Esophagus (tissue), 2 donors: ENCODE measurements at regions not wholly inside any gene's neighbourhood (a gene's known extent, or its start where the extent isn't known, plus 50 kb on each side); places are given as distances from the start of the nearest gene placed in this dataset.

Experiments
- H3K27ac ChIP-seq, 2 donors: one replicate each; pipeline ENCODE4 v1.5.1; 2013; ENCODE audit warnings: low read depth in 2 of 2, mild to moderate bottlenecking in 2 of 2, inconsistent platforms in 1 of 2, low read length in 1 of 2, moderate library complexity in 1 of 2
- H3K27me3 ChIP-seq, 2 donors: one replicate each; pipeline ENCODE4 v1.6.1; 2013; ENCODE audit warnings: low read length in 2 of 2, control low read depth in 1 of 2, mild to moderate bottlenecking in 1 of 2; ENCODE audit not compliant: insufficient read depth in 2 of 2, control insufficient read depth in 1 of 2
- H3K36me3 ChIP-seq, 2 donors: one replicate each; pipeline ENCODE4 v1.6.1; 2013; ENCODE audit warnings: low read length in 1 of 2; ENCODE audit not compliant: control insufficient read depth in 2 of 2, insufficient read depth in 2 of 2
- H3K4me1 ChIP-seq, 2 donors: one replicate each; pipeline ENCODE4 v1.6.1; 2013; ENCODE audit warnings: low read length in 1 of 2; ENCODE audit not compliant: control insufficient read depth in 2 of 2, insufficient read depth in 2 of 2
- H3K4me3 ChIP-seq, 2 donors: one replicate each; pipeline ENCODE4 v1.5.1; 2013; ENCODE audit warnings: low read length in 2 of 2, mild to moderate bottlenecking in 2 of 2, low read depth in 1 of 2, moderate library complexity in 1 of 2
- H3K9me3 ChIP-seq, 2 donors: one replicate each; pipeline ENCODE4 v1.6.1; 2013; ENCODE audit warnings: mild to moderate bottlenecking in 2 of 2, low read depth in 1 of 2, low read length in 1 of 2, moderate library complexity in 1 of 2; ENCODE audit not compliant: control insufficient read depth in 2 of 2, insufficient read depth in 1 of 2
- WGBS, 2 donors: extraction: QIAGEN DNeasy Blood & Tissue Kit; methylation state at CpG; one replicate each; pipeline ENCODE4 v1.1.7; 2013; 5-methylcytosine and 5-hydroxymethylcytosine counted together
- donor health status: healthy with polysubstance abuse.
- donor health status: Bipolar disorder and iron deficiency.

DNA sequence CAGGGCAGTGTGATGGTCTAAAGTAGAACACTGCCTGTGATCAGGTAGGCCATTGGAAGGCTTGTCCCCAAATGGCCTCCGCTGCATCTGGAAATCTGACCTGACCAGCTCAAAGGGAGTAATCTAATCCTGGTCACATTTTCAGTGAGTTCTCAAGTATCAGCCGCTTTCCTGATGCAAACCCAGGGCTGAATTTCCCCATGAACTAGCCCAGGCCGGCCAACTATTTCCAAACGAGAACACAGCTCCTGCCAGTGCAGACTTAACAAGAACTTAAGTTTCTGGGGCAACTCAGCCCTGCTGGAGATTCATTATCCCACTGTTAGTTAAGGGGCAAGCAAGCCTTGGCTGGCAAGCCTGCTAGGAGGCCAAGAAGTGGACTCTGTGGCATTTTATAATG, 59.6 kb upstream of the FAM180A start:
- no peaks in the 10 kb centered on the region for H3K27me3 ChIP-seq
- H3K4me1 ChIP-seq: no peaks in the 10 kb centered on the region
- no peaks in the 10 kb centered on the region for H3K9me3 ChIP-seq
- no peaks in the 10 kb centered on the region for H3K36me3 ChIP-seq
- 90 to 92% methylated on average over 4 of the region's 4 CpGs for WGBS, 2 donors
- H3K27ac ChIP-seq: no peak overlapping the region
- no peak overlapping the region for H3K4me3 ChIP-seq

DNA sequence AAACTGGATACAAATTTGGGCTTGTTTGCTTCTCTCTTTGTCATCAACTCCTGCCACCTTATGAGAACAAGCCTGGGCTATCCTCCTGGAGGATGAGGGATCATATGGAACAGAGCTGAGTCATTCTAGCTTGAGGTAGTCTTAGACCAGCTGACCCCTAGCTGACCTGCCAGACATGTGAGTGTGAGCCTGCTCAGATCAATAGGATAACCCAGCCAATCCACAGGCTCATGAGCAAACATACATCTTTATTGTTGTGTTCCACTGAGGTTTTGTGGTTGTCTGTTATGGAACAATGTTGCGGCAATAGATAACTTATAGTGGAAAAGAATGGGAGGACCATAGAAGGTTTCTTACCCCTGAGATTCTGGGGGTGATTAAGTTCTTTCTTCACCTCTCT, 54.5 kb upstream of the FAM180A start:
- H3K36me3 ChIP-seq: no peaks in the 10 kb centered on the region
- H3K9me3 ChIP-seq: no peaks in the 10 kb centered on the region
- H3K27me3 ChIP-seq: no peaks in the 10 kb centered on the region
- 76 to 89% methylated on average over 1 of the region's 1 CpG for WGBS, 2 donors
- H3K27ac ChIP-seq: peak overlapping the region in 1 of 2 donors; percentile 16
- peaks cover 0 to 6% of the 10 kb centered on the region in 2 donors for H3K4me1 ChIP-seq
- H3K4me3 ChIP-seq: no peak overlapping the region

DNA sequence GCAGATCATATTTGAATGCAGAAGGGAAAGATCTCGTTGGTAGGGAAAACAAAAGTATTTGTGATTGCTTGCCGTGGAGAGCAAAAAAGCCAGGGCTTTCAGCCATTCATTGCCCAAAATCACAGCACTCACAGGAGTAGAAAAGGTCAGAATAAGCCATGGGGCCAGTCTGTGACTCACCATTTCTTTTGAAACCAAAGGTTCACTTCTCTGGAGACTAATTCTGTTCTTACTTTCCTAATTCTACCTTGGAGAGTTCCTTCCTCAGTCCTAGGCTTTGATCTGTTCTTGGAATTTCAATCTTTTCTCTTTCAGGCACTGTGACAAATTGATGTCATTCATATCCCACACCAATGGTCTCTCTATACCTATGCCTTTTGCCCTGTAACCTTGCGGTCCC, 54.1 kb upstream of the FAM180A start:
- H3K4me3 ChIP-seq: no peak overlapping the region
- no peaks in the 10 kb centered on the region for H3K9me3 ChIP-seq
- WGBS, 2 donors: 71 to 76% methylated on average over 3 of the region's 3 CpGs
- no peaks in the 10 kb centered on the region for H3K27me3 ChIP-seq
- no peaks in the 10 kb centered on the region for H3K36me3 ChIP-seq
- peaks cover 0 to 6% of the 10 kb centered on the region in 2 donors for H3K4me1 ChIP-seq
- H3K27ac ChIP-seq: peak overlapping the region in 1 of 2 donors; percentile 16

DNA sequence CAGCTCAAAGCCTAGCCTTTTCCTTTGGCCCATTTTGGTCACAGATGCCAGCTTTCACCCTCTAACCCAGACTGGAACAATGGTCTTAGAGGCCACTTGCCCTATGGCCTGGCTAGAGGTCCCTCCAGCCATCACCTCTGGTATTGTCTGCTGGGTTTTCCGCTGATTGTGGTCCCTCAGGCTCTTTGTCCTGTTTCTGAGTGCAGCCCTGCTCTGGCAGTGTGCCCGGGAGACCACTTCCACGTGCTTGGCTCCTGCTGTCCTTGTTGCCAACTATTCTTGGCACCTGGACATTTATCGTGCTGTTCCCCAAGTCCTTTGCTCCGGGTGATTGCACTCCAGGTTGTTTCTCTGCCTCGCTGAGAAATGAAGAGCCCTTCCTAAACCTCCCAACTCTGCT, 53.3 kb upstream of the FAM180A start:
- WGBS, 2 donors: 52 to 53% methylated on average over 6 of the region's 6 CpGs

DNA sequence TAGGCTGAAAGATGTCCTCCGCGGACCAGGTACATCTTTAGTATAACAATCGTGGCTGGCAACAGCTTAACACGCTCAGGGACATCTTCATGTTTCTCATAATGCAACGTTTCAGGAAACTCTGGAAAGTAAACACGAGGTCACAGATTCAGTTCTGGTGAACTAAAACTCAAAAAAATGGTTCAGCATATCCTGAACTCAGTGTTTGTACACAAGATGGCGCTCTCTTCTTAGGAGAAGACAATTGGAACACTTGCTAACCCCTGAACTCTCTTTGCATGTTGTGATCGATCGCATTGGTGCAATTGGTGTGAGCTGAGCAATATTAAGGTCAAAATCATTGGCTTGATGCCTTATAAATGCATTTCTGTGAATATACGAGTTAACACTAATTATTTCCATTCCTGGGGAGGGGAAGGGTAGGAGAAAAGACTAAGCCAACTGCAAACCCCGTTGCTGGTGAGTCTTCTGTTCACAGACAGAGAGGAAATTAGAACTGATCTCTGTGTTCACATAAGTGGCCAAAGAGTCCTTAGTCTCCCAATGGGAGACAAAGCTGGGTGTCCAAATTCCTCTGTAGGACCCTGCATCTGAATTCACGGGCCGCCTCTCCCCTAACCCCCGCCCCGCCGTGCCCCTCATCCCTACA, 52.6 kb upstream of the FAM180A start:
- Histone ChIP-seq H3K27me3 (no peaks in the 10 kb centered on the region), H3K36me3 (no peaks in the 10 kb centered on the region), H3K9me3 (no peaks in the 10 kb centered on the region), H3K4me1 (peaks cover 0 to 6% of the 10 kb centered on the region in 2 donors), H3K4me3 (no peak overlapping the region), H3K27ac (no peak overlapping the region)
- WGBS, 2 donors: 32 to 37% methylated on average over 16 of the region's 16 CpGs

More for the DNA sequence above, 53.3 kb upstream of the FAM180A start:
- peaks cover 0 to 6% of the 10 kb centered on the region in 2 donors for H3K4me1 ChIP-seq
- no peaks in the 10 kb centered on the region for H3K27me3 ChIP-seq
- H3K36me3 ChIP-seq: no peaks in the 10 kb centered on the region
- no peak overlapping the region for H3K27ac ChIP-seq
- H3K4me3 ChIP-seq: no peak overlapping the region
- H3K9me3 ChIP-seq: no peaks in the 10 kb centered on the region

DNA sequence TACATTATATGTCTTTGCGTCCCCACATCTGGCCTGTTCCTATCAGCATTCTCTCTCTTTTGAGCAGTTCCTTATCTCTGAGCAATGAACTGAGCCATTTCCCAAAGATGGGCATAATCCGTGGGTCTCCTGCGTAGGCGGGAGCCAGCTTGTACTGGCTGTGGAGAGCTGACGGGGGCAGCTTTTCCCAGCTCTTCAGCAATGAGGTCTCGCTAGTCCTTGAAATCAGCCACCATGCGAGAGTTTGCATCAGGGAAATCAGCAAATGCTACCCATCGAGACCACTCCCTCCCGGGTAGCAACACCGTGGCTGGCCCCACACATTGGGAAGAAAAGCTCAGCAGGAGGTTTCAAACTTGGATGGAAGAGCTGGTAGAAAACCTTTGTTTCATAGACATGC, 51.9 kb upstream of the FAM180A start:
- Histone ChIP-seq H3K27me3 (no peaks in the 10 kb centered on the region), H3K4me1 (peaks cover 0 to 6% of the 10 kb centered on the region in 2 donors), H3K27ac (no peak overlapping the region), H3K4me3 (no peak overlapping the region), H3K36me3 (no peaks in the 10 kb centered on the region), H3K9me3 (no peaks in the 10 kb centered on the region)
- 68 to 73% methylated on average over 10 of the region's 10 CpGs for WGBS, 2 donors

DNA sequence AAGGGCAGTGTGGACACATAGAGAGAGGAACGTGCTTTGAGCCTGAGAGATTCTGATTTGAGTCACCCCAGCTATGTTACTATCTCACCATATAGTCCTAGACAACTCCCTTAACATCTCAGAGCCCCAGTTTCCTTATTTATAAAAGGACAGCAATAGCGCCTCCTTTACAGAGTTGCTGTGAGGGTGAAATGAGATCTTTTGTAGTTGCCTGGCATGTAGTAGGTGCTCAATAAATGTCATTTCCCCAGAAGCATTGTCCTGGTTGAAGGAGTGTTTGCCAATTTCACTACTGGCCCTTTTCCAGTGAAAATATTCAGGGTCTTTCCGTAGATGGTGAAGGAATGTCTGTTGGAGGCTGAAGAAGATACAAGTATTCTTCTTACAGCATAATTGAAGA, 51.3 kb upstream of the FAM180A start:
- WGBS, 2 donors: 80 to 81% methylated on average over 3 of the region's 3 CpGs
- H3K27ac ChIP-seq: no peak overlapping the region
- H3K27me3 ChIP-seq: no peaks in the 10 kb centered on the region
- no peaks in the 10 kb centered on the region for H3K9me3 ChIP-seq
- H3K36me3 ChIP-seq: no peaks in the 10 kb centered on the region
- H3K4me1 ChIP-seq: peaks cover 0 to 6% of the 10 kb centered on the region in 2 donors
- no peak overlapping the region for H3K4me3 ChIP-seq
